Hepatocyte (in vitro differentiated cells): ENCODE measurements at regions not wholly inside any gene's neighbourhood (a gene's known extent, or its start where the extent isn't known, plus 50 kb on each side); places are given as distances from the start of the nearest gene placed in this dataset.

Experiments used
- CTCF ChIP-seq: fragments of 200-600 bp; sonication (generic); IDR thresholded peaks from 2 replicates; pipeline ENCODE4 v1.5.1; 2016; ENCODE audit warnings: antibody characterized with exemption, mild to moderate bottlenecking; ENCODE audit not compliant: poor library complexity
- EZH2 ChIP-seq: fragments of 200-600 bp; sonication (generic); IDR thresholded peaks from 2 replicates; pipeline ENCODE4 v1.6.1; 2016; ENCODE audit warnings: antibody characterized with exemption, mild to moderate bottlenecking, borderline replicate concordance

- no peak for TF ChIP-seq CTCF
- no peak for TF ChIP-seq EZH2
These were observed 421.0 kb downstream of the RPL10L start for GRCh38 chr14:46230540-46230939.
